Caki2 (cell line): ENCODE measurements at regions not wholly inside any gene's neighbourhood (a gene's known extent, or its start where the extent isn't known, plus 50 kb on each side); places are given as distances from the start of the nearest gene placed in this dataset.

Experiments used
- DNase-seq: peaks from one replicate; pipeline ENCODE4 v3.0.0-alpha.2; 2015; ENCODE audit warnings: low read depth
- in situ Hi-C: cut with HindIII; loops from 2 replicates; pipeline ENCODE4 v1.10.0; 2016; ENCODE audit warnings: low sequenced_read_pairs, low pct_unique_long_range_greater_than_20kb, mixed read lengths

DNA sequence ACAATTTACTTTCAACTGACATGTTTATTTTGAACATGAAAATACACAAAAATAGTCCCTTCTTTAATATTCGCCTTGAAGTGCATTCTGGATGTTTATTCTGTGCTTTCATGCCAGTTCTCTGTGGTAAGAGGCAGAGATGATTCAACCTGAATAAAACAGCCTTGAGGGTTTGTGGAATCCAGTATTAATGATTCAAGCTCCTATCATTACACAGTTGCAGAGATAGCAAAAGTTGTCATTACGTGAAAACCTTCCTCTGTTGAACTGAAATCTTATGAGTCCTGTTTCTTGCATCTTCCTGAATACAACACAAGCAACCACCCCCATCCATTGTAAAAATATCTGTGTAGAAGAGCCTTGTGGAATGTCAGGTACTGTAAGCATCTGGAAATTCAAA is 142.3 kb upstream of the HTR2A start:
- DNase-seq = no peak
- in situ Hi-C loops = no loop called here

DNA sequence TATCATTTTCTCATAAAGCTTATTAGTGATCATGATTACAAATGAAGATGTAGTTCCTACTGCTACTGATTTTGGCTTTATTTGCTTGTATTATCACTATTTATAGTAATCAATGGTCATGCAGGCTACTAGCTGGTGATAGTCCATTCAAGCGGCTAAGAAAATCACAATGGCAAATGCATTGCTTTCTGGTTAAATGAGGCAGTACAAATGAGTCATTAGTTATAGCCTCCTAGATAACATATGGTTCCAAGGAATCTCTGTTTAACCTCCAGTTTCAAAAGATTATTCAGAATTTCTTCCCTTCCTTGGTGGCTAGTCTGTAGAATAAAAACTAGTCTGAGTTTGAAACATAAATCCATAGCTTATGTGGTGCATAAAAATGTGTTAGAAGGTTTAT is 141.3 kb upstream of the HTR2A start:
- in situ Hi-C loops = no loop called here
- DNase-seq = no peak

DNA sequence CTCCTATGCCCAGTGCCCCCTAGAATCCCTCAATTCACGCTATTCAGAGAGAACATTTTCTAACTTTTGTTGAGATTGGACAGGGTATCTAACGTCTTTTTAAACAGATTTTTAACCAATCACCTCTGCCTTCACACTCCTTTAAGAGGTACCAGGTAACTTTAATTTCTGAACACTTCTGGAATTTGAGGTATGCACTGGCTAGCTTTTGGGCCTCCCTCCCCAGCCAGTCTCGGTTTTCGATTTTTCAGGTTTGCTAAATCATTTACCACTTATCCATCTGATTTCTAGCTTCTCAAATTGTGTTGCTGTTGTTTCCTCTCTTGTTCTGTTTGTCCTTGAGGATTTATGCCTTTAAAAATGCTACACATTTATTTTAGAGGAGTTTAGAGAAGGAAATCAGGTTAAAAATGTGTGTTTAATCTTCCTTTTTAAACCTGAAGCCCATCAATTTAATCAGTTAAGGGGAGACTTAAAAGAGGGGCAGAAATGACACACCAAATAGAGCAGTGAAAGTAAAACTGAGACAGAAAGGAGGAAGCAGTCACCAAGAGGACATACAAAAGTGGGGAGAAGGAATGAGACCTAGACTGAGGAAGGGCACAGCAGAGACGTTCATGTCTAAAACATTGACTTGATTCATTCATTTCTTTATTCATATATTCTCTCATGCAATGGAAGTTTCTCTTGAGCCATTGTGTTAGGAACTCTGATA is 139.6 kb upstream of the HTR2A start:
- no peak for DNase-seq
- in situ Hi-C loops = no loop called here

DNA sequence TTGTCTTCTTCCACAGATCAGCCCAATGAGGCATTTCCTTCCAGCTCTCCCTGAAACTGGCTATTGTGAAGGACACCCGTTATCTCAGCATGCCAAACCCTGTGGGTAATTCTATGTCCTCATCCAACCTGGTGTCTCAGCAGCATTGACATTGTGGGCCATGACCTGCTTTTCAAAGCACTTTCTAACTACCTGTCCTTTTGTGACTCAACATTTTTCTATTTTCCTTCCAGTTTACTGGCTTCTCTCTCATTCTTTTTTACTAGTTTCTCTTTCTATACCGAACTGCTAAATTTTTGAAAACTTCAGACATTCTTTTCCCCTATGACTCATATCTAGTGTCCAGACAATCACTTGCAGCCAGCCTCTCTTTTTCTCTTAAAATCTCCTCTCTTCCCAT is 136.4 kb upstream of the HTR2A start:
- in situ Hi-C loops = no loop called here
- DNase-seq = no peak

DNA sequence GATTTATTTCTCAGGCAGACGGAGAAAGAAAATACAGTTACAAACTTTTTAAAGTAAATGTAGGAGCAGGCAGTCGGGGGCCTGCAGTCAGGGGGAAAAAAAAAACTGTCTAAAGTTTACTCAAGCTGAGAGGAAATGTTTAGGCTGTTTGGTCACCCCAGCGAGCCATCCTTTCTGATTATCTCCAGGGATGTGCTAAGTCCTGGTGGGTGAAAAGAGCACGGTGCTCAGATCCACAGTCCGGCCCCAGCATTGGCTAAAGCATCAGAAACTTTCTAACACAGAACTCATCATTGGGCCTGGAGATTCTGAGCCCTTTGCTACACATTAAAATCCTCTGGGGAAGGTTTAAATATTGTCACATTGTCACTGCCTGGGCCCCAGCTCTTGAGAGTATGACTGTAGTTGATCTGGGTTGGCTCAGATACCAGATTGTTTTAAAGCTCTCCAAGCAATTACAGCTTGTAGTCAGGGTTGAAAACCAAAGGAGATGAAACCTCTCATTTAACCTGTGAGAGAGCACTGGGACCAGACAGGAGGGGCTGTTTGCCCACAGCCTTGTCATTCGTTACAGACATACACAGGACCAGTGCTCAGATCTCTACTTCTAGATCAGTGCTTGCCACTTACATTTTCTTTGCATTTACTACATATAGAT is 131.1 kb upstream of the HTR2A start:
- in situ Hi-C loops = no loop called here
- DNase-seq = no peak

DNA sequence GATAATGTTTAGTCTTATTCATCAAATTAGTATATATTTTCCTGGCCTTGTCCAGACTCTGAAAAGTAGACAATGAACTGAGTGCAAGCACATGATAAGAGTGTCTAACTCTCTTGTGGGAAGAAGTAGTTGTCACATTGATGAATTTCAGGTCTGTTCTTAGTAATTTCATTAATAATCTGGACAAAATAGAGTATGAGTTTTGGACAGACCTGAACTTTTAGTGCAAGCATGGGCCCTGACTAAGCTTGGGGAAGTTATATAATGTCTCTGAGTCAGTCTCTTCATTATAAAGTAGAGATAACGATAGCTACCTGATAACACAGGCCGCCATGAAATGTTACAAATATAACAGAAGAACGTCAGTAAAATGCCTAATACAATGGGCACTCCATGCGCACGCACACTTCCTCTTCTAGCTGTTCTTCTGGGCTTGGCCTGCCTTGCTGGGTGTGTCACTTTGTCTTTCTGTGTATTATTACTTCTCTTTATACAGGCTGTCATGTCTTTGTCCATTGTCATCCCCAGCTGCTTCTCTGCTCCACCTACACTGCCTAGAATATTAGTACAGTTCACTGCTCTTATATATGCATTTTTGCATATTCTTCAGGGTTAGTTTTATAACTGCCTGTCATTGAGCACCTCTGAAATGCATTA is 129.1 kb upstream of the HTR2A start:
- no peak for DNase-seq
- in situ Hi-C loops = no loop called here

DNA sequence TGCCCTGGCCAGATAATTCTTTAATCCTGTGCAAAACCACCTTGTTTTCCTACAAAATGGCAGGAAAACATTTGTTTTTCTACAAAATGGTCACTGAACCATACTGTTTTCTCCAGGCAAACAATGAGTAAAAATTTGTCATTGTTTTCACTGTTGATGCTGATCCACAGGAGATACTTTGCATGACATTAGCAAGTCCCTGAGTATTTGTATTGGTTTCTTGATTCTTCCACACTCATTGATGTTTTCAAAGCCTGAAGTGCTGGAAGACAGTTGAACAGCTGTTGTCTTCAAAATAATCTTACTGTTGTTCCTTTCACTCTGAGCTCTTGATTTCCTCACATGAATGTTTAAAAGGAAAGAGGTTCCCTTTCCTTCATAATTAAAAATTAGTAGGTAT is 123.1 kb upstream of the HTR2A start:
- no peak for DNase-seq
- in situ Hi-C loops = no loop called here

DNA sequence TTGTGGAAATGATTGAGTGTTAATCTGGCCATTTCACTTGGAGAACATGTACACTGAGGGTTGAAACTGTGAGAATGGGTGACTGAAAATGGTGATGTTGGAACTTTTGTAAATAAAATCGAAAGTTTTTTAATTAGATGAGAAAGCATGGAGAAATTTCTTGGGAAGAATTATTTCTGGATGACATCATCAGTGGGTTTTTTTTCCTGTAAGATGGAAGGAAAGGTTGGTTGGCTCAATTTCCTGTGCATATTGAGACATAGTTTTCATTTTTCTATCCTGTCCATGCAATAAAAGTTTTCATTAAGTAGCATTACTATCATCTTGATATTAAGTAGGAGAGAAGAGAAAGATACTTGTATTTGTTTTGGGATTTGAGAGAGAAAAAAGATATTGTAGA is 120.6 kb upstream of the HTR2A start:
- DNase-seq = no peak
- in situ Hi-C loops = no loop called here

DNA sequence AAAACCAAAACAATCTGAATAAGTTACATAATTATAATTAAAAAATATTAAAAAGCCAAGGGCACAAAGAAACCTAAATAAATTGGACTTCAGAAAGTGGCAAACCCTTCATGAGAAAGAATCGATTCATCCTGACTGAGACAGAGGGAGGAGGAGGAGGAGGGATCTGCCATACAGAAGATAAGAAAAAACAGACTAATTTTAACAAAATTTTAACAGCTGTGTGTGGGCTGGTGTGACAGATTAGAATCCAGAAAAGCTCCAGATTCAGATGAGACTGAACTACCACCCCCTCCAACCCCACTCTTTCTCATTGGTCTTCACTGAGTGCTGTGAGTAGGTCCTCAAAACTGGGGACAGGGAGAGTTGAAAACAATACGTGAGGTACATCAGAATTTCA is 111.5 kb upstream of the HTR2A start:
- in situ Hi-C loops = no loop called here
- no peak for DNase-seq

DNA sequence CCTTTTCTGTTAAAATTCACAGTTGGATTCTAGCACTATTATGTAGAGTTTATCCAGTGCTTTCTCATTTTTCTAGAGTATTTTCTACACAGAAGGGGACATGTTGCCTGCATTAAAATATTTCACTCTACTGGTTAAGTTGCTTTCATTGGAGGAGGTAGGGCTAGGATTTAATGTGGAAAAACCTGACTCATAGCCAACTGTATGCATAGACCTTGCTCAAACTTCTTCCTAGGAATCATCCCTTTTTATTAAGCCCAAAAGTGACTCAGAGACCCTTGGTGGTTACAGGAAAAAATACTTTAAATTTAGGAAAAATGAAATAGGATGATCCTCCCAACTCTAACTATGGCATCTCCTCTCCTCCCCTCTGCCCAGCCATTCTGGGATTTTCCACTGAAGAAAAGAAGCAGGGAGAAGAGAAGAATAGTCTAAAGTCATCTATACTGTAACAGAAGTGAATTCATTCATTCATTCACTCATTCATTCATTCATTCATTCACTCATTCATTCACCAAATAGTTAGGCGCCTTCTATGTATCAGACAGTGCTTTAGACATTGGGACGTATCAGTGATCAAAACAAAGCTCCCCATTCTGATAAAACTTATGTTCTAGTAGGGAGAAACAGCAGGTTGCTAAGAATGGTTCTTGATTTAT is 109.0 kb upstream of the HTR2A start:
- in situ Hi-C loops = no loop called here
- DNase-seq = no peak

DNA sequence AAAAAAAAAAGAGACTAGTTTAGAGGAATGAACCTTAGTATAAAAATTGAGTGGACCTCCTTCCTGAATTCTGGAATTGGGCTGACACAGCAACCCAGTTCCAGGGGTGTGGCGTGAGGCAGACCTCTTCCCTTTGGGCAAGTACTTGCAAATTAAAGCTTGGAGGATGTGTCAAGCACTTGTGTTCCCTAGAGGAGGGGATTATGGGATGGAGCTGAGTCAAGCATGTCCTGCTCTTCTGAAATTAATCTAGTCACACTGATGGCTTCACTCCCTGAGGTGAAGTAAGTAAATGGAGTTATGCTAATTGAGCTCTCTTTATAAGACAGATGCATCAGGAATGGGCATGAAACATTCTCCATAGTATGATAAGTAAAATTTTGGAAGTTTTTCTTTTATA is 107.7 kb upstream of the HTR2A start:
- in situ Hi-C loops = no loop called here
- no peak for DNase-seq

DNA sequence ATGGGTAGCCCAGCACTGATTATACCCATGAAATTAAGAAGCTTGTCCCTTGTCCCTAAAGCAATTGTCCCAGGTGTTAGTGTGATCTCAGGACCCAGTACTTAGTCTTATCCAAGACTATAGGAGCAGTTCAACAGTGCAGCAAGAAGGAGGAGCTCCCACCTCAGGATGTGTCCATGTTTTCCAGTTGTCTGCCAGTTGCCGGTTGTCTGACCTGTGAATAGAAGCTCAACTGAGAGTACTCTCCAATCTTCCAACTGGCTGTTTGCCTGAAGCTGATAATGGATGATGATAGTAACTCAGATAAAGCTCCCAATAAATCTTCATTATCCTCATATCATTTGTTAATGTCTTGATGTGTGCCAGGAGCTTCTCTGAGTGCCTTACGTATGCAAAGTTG is 107.2 kb upstream of the HTR2A start:
- in situ Hi-C loops = no loop called here

DNA sequence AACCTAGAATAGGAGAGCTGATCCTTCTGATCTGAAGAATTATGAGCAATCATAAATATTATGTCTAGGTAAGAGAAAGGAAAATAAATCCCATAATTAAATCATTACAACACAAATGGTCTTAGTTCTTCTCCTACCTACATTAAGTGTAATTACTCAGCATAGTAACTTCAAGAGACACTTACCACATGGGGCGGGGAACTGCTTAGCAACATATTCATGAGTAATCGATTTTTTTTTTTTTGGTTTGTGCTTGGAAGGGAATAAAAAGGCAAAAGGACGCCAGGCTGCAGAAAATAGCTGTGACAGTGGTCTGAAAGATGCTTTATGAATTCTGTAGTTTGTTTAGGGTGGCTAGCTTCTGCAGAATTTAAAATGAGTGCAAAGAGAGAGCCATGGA is 103.3 kb upstream of the HTR2A start:
- in situ Hi-C loops = no loop called here
- no peak for DNase-seq

More for the DNA sequence above, 107.2 kb upstream of the HTR2A start:
- DNase-seq = no peak

DNA sequence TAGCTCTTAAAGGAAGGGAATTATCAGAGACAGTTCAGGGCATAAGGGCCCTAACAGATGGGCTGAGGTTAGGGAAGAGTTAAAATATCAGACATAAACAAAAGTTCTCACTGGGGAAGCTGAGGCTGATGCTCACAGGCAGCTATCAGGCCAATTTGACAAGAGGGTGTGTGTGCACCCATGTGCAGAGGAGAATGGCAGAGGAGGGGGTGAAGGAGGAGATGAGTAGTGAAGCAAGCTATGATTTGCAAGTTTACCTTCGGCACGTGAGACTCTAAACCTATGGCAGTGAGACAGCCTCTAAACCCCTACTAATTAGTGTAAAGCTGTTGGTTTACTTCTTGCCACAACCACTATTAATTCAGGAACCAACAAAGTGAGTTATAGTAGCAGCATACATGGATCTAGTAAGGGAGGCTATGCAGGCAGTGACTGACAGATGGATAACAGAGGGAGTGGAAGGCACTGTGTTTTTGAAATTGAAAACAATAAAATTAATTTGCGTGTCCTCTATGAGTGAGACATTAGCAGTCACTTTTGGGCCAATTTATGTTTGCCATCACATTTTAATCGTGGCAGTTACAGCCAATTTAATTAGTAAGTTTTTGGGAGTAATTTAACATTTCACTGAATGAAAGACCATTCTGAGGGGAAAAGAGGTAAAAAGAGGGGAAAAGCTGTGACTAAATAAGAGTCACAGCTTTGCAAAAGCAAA is 99.6 kb upstream of the HTR2A start:
- DNase-seq = no peak
- in situ Hi-C loops = no loop called here

DNA sequence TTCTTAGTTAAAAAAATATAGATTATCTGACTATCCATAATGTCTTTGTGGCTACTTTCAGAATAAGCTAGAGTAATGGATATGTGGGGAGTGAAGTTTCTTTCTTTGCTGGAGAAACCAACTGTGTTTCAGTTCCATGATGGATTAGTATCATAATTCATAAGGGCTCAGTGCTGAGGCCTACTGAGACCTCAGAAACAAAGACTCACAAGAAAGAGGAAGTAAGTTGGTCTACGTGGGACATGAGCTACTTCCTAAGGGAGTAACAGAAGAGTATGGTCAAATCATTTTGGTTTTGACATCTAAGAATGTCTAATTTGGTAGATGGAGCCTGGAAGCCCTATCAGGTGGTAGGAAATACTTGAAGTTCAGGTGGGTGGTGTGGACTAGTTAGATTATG is 99.0 kb upstream of the HTR2A start:
- DNase-seq = no peak
- in situ Hi-C loops = no loop called here

DNA sequence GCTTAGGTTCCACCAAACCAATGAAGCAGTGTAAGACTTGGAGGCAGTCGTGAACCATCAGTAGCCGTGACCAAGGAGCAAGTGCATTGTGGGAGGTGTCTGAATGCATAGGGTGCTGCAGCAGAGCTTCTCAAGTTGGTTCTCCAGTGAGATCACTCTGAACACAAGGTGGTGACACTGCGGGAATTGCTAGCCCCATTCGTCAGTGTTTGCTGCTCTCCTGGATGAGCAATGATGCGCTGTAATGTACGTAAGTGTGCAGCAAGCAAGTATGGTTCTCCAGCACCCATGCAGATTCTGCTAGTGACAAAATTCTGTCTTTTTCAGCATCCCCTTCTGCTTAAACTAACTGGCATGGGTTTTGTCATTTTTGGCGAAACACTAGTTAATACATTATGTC is 97.6 kb upstream of the HTR2A start:
- in situ Hi-C loops = no loop called here
- no peak for DNase-seq

DNA sequence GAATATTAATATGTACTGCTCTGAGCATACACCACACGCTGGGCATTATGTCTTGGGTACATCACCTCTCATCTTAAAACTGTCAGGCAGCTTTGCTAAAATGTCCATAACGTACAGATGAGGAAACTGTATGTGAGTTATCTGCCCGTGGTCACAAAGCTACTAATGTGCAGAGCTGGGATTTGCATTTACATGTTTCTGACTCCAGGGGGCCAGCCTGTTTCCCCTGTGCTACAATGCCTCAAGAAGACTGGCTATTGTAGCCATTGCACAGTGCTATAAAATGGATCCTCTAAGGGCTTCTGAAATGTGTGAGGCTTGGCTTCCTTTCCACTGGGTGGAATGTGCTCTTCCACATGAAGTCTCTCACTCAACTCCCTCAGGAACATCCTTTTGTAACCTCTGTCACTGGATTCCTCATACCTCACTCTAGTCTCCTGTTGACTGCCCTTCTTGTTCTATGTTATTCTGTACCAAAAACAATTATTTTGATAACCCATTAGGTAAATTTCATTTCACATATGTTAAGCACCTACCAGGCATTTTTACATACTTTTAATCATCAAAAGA is 95.6 kb upstream of the HTR2A start:
- DNase-seq = no peak

DNA sequence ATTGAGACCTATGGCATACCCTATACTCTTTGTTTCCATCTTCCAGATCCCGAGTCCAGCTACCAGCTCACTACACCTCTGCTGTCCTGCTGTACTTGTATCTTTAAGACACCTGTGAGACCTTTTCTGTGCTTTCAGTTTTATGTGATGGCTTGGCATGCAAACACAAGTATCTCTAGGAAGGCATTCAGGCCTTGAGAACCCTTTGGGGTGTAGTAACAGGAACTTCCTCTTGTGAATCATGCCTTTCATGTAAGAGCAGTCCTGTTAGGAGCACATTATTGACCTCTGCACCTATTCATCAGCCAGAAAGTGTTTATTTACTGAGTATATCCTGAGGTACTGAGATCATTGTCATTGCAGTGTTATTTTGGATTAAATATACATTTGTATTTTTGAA is 87.0 kb upstream of the HTR2A start:
- in situ Hi-C loops = no loop called here
- no peak for DNase-seq

More for the DNA sequence above, 95.6 kb upstream of the HTR2A start:
- in situ Hi-C loops = no loop called here
